HG03039 (cell line): ENCODE measurements at regions not wholly inside any gene's neighbourhood (a gene's known extent, or its start where the extent isn't known, plus 50 kb on each side); places are given as distances from the start of the nearest gene placed in this dataset.

Experiments used
- ATAC-seq: cut with Tn5 transposase; IDR thresholded peaks from one replicate; pipeline ENCODE4 v1.9.1; 2021; ENCODE audit warnings: mild to moderate bottlenecking, moderate library complexity; ENCODE audit not compliant: unreplicated experiment

DNA sequence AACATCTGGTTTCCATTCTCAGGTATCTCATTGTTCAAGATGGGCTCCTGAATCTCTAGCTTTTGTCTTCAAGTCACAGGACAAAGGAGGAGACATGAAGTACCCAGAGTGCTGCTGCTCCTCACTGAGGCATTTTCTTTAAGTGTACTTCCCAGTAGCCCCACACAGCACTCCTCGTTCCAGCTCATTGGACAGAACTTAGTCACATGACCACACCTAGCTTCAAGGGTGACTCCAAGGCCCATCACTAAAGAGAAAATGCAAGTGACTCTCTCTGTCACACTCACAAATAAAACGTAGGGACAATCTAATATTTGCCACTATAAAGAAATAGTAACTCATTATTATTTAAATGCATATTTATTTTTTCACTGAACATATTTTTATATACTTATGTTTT lies 58.3 kb upstream of the NEUROD6 start:
- no peak for ATAC-seq

DNA sequence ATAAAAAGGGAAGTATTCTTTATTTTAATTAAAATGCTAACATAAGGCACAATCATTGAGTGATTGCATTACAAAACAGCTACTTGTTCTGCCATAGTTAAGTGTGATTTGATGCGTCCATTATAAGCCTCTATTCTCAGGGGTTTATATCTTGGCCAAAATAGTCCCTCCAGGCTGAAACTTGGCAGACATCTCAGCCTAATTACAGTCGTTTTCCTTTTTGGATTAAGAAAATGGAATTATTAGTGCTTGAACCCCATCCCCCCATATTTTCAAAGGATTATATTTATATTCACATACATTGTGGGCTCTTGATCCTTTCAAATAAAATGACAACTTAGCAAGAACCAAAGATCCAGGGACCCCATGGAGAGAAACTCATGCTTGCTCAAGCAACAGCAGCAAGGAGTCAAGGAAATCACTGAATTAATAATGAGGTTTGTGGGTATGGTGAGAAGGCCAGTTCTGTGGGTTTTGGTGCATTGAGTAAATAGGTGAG lies 66.7 kb upstream of the NEUROD6 start:
- no peak for ATAC-seq

DNA sequence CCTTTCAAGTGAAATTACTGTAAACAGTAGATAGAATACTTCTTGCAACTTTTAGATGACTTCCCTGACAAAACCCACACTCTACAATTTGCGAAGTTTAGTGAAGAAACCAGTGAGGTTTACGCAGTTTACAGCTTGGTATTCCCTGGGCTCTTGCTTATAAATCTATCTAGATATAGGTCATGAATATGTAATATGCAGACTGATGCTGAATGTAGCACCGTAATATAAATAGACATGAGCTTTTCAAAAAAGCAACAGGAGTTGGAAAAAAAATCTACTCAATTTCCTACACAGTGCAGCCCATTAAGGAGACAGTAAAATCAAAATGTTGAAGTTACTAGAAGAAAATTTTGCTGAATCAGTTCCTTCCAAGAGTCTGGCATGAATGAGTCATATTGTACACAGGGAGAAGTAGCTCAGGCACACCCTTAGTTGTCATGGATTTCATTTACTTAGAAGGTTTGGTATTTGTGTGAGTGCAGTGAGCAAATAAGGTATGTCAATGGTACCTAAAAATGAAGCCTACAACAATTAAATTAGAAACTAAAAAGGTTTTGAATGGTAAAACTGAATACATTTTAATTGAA lies 67.7 kb upstream of the NEUROD6 start:
- no peak for ATAC-seq

GRCh38 chr7:31410265-31410664 lies 69.7 kb upstream of the NEUROD6 start:
- ATAC-seq = no peak

DNA sequence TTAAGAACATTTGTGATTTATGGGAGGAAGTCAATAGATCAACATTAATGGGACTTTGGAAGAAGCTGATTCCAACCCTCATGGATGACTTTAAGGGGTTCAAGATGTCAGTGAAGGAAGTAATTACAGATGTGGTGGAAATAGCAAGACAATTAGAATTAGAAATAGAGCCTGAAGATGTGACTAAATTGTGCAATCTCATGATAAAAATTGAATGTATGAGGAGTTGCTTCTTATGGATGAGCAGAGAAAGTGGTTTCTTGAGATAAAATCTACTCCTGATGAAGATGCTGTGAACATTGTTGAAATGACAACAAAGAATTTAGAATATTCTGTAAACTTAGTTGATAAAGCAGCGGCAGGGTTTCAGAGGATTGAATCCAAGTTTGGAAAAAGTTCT lies 70.9 kb upstream of the NEUROD6 start:
- no peak for ATAC-seq

DNA sequence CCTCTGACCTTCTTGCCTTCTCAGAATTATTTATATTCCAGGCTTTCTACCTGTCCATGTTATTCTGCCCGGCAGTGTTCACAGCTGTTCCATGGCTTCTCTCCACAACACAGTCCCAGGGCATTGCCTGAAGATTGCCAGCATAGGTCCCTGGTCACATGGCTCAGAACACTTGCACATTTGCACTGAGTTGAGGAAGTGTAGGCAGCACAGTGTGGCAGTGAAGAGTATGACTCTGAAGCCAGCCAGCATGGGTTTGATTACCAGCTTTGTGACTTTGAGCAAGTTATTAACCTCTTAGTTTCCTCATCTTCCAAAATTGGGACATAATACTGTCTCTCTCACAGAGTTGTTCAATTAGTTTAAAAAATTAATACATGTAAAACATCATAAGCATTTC lies 73.2 kb upstream of the NEUROD6 start:
- ATAC-seq = no peak

DNA sequence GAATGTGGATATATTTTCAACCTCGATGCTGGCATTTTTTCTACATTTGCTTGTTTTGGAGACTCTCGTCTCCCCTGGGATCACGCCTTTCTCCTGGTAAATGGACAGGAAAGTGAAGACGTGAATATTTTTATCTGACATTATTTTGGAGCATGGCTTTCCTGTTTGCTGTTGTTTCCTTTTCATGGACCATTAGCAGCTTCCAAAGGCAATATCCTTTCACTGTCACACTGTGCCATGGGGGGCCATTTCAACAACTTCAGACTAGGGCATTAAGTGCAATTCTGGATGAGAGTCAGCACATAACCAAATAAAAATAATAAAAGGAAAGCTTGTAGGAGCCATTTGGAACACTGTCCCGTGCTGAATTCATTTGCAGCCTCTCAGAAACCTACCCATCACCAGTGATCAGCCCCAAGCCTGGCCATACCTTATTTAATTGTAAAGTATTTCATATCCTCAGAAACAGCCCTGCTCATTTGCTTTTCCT lies 75.9 kb upstream of the NEUROD6 start:
- no peak for ATAC-seq

DNA sequence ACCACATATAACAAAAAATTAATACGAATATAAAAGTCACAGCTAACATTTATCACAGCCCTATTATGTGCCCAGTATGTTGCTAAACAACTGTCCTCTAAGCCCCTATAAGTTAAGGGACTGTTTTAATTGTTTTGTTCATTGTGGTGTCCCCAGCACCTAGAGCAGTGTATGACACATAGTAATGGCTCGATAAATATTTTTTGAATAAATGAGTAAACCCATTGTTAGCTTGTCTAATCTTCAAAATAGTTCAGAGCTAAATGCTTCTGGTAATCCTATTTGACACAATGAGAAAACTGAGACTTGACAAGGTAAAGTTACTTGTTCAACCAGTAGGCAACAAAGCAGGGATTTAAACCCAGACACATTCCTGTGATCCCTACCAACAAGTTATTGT lies 78.4 kb upstream of the NEUROD6 start:
- no peak for ATAC-seq

DNA sequence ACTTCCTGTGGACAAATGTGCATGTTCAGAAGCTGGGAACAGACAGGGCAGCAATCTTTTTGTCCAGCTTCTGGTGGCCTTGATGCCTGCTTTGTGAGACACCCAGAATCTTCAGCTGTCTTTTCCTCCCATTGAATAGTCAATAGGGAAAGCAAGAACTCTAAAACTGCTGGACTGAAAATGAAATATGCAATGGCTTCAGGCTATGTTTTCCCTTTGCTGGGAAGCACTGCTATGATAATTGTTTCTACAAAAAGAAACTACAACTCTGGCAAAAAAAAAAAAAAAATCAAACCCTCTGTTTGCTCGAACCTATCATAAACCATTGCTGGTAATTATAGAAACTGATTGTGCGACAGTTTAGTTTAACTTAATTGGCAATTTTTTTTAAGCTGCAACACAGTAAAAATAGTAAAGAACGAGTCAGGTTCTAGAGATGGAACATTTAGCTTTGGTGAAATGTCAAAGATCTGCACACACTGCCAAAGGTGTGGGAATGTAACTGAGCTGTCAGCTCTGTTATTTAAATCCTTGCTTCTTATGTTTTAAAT lies 79.1 kb upstream of the NEUROD6 start:
- no peak for ATAC-seq

DNA sequence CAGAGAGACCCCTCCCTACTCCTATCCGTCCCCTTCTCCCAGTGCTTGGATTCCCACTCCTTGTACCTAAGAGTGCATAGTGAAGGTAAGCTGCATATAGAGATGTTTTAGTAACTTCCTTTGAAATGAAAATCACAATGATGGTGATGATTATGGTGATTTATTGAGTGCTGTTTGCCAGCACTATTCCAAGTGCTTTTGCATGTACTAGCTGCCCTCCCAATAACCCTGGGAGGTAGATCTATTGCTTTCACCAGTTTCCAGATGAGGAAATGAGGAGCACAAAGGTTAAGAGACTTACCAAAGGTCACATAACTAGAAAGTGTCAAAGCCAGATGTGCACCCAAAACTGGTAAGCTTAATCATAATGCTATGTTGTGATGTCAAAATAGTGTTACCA lies 80.4 kb upstream of the NEUROD6 start:
- ATAC-seq = no peak

DNA sequence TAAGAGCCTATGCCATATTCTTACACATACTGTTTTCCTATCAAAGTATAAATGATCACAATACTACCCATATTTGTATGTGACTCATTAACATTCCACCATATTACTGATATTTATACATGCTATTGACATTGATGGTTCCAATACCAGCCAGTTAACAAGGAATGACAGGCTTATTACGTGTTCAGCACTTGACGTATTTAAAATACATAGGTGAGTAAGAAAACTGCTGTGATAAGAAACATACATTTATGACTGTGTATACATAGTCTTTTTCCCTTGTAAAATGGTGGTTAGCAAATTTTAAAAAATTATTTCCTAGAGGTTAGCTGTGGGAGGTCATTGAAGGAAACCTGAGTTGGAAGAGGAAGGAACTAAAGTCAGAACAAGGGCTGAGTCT lies 81.1 kb upstream of the NEUROD6 start:
- ATAC-seq = no peak

DNA sequence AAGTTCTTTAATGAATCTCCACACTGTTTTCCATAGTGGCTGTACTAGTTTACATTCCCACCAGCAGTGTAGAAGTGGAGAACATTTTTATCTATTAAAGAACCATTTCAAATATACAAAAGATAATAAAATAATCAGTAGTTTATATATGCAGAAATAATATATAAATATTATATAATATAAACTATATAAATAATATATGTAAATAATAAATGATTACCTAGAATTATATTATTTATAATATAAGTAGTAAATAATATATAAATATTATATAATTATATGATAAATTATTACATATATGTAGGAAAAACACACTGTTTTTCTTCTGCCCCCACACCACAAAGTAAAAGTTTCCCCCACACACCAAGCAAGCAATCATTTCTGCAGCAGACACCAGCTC lies 83.5 kb upstream of the NEUROD6 start:
- ATAC-seq = no peak

DNA sequence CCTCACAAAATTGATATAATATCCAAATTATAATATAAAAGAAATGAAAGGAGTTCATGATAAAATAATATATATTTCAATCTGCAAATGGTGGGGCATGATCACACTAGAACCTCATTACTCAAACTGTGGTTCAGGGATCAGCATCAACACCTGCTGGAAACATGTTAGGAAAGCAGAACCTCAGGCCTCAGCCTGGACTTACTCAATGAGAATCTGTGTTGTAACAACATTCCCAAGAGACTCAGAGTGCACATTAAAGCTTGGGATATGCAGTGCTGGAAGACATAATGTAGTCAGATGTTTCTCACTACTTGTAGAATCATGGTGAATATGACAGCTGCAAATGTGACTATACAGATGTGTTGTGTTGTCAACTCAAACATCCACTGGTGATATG lies 81.7 kb upstream of the ITPRID1 start:
- ATAC-seq = no peak

- no peak for ATAC-seq
These were observed 81.0 kb upstream of the ITPRID1 start for GRCh38 chr7:31432836-31433340.

GRCh38 chr7:31437250-31437865 lies 76.5 kb upstream of the ITPRID1 start:
- no peak for ATAC-seq

DNA sequence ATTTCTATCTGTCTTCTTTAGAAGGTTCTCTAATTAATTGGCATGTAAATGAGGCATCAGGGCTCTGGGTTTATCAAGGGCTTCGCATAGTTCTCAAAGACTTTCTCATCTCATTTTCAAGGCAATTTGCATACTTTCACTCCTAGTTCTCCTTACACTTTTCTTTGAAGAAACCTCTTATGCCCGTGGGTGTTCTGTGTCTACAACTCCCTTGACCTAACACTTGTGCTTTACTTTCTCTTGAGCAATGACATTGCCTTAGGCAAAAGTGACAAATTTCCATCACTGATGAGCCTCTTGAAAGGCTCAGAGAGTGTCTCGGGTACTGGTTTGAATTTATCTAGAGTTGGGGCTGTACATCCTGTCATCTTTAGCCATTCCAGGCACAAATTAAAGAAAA lies 74.7 kb upstream of the ITPRID1 start:
- no peak for ATAC-seq

DNA sequence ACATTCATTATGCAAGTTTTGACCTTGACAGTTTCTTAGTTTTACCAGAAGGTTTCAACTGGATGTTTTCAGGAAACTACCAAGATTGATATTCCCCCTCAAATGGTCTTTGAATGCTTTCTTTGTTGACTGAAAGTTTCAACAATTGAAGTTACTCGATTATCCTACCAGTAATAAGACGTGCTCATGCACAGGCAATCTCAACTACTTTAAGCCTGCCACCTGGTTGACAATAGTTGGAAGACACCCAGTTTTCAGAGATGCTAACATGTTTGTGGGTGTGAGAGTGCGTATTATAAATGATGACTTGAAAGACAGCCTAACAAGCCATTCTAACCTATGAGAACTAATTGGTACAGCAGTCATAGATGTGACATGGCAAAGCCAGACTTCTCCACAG lies 73.4 kb upstream of the ITPRID1 start:
- no peak for ATAC-seq

- no peak for ATAC-seq
These were observed 71.3 kb upstream of the ITPRID1 start for GRCh38 chr7:31442626-31443025.

DNA sequence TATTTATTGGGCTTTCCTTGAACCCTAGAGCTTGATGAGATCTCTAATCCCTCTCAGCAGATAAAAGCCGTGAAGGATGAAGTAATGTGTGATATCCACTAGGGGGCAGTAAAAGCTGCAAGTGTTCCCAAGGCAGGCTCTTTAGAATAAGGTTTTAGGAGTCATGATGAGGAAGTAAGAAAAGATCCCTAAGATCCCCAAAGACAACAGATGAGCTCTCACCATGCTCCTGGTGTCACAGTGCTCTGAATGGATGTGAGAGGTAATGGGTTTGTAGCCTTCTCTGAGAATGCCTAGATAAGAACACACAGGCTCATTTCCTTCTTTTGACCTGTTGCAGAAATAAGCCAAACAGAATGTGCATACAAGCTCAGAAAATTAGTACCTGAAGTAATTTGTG lies 70.4 kb upstream of the ITPRID1 start:
- ATAC-seq = peak; percentile 84

- ATAC-seq = no peak
These were observed 69.7 kb upstream of the ITPRID1 start for GRCh38 chr7:31444196-31444595.

- no peak for ATAC-seq
These were observed 68.1 kb upstream of the ITPRID1 start for GRCh38 chr7:31445686-31446355.

- ATAC-seq = no peak
These were observed 65.2 kb upstream of the ITPRID1 start for GRCh38 chr7:31448649-31449048.
